H54 (cell line): ENCODE measurements at regions not wholly inside any gene's neighbourhood (a gene's known extent, or its start where the extent isn't known, plus 50 kb on each side); places are given as distances from the start of the nearest gene placed in this dataset.
"Not testable (repeated sequence)": the region's sequence is repeated elsewhere in the genome, so short reads cannot be mapped to it uniquely, and the experiment has no call there.

Experiments used
- DNase-seq: peaks from one replicate; pipeline ENCODE4 v3.0.0; 2011; ENCODE audit warnings: low spot score, mixed read lengths; ENCODE audit not compliant: insufficient read length
- FAIRE-seq: peaks from 3 replicates; lab custom pipeline; 2011; peaks lifted over from hg19 to GRCh38; lab: Jason Lieb, UNC
- POLR2A ChIP-seq: IDR thresholded peaks from 2 replicates; pipeline ENCODE4 v1.6.1; 2011; ENCODE audit warnings: low read depth, mild to moderate bottlenecking, low read length

DNA sequence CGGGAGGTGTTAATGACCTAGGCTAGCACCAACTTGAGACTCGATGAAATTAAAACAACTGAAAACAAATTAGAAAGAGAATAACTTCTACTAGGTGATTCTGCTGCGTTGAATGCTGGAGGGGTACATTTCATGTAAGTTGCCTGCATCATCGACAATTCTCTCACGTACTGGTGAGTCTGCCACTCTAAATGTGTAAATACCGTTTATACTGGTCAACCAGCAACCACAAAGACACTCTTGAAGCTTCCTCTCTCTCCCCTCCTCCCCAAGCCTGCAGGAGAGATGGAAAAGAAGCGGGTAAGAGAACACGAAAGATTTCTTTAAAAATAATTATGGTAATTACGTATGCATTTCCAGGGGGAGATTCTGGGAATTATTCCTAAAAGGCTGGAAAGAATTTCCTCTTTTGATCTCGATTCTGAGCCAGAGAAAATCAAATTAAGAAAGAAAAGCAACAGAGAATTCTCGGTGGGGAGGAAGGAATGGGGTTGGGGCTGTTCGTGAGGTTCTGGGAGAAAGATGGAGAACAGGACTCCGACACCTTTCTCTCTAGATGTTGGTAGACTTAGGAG lies 68.6 kb upstream of the MRTFB start:
- TF ChIP-seq POLR2A, result no peak
- DNase-seq, result no peak
- FAIRE-seq, result no peak

GRCh38 chr16:14003074-14003570 lies 68.0 kb upstream of the MRTFB start:
- peak; percentile 13 for DNase-seq

DNA sequence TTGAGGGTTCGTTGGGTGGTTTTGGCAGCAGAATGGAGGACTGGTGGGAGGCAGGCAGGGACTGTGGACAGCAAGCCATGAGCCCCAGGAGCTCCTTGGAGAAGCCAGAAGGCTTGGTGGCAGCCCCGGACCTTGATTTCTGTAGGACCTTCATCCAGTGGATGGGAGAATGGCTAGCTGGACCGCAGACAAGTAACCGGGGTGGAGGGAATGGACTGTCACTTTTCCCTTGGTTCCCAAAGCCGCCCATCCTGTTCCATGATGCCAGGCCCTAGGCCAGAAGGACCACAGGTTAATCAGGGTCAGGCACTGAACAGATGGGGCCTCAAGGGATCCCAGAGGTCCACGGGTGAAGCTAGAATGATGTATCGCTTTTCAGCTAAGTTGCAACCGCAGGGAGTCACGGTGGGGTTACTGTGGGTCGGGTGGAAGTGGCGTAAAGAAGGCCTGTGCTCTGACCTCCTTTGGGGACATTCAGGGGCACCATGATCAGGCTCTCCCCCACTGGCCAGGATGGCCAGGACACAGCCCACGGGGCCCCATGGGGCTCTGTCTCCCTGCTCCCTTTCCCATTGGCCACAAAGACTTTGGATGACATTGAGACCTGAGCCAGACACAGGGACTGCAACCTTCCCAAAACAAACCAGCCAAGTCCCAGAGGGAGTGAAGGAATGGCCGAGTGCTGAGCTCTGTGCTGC lies 66.9 kb upstream of the MRTFB start:
- DNase-seq, result no peak
- no peak for FAIRE-seq
- TF ChIP-seq POLR2A, result no peak

More at GRCh38 chr16:14003074-14003570, 68.0 kb upstream of the MRTFB start:
- no peak for FAIRE-seq
- no peak for TF ChIP-seq POLR2A

- no peak for FAIRE-seq
- DNase-seq, result no peak
- no peak for TF ChIP-seq POLR2A
Measured at GRCh38 chr16:14004729-14005315, 66.3 kb upstream of the MRTFB start.

- TF ChIP-seq POLR2A, result no peak
- FAIRE-seq (no peak), DNase-seq (no peak)
Measured at GRCh38 chr16:14005335-14005734, 65.8 kb upstream of the MRTFB start.

- no peak for TF ChIP-seq POLR2A
- peak; percentile 11 for FAIRE-seq
- no peak for DNase-seq
Measured at GRCh38 chr16:14007450-14007849, 63.7 kb upstream of the MRTFB start.

- TF ChIP-seq POLR2A, result no peak
- DNase-seq (no peak), FAIRE-seq (no peak)
Measured at GRCh38 chr16:14011001-14011400, 60.1 kb upstream of the MRTFB start.

DNA sequence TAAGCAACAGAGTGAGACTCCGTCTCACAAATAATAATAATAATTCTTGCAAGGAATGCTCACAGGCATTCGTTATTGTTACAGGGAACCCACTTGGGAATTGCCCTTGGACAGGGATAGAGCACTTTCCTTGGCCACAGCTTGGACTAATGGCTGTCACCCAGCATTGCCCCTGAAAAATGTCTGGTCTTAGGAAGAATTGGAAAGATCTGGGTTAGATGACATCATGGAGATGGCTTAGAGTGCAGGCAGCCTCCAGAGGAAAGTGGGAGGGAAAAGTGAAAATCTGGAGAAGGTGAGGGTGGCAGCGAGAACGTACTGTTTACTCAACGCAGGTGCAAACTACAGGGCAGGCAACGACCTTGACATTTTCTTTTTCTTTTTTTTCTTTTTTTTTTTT lies 59.3 kb upstream of the MRTFB start:
- no peak for FAIRE-seq
- TF ChIP-seq POLR2A, result no peak

DNA sequence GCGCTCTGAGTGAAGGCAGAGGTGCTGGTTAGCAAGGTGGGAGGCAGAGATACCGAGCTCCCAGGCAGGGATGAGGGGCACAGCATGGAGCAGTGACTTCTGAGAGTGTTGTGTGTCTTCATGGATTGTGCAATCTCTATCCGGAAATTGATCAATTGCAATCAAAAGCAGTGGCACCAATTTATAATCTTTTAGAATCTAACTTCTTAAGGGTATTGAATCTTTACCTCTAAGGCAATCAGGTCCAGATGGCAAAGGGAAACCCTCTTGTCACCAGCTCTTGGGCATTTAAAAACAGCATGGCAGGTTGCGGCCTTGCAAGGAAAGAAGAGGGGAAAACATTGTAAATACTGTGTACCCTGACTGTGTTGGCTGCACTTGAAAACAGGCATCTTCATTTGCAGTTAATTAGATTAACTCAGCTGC lies 58.0 kb upstream of the MRTFB start:
- TF ChIP-seq POLR2A, result no peak
- no peak for DNase-seq
- no peak for FAIRE-seq

More for the DNA sequence above, 59.3 kb upstream of the MRTFB start:
- DNase-seq, result no peak

- DNase-seq (no peak), FAIRE-seq (no peak)
- TF ChIP-seq POLR2A, result no peak
Measured at GRCh38 chr16:14013571-14014283, 57.4 kb upstream of the MRTFB start.

DNA sequence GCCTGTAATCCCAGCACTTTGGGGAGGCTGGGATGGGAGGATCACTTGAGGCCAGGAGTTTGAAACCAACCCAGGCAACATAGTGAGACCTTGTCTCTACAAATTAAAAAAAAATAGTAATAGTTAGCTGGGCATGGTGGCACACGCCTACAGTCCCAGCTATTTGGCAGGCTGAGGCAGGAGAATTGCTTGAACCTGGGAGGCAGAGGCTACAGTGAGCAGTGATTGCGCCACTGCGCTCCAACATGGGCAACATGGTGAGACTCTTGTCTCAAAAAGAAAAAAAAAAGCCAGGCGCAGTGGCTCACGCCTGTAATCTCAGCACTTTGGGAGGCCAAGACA lies 56.9 kb upstream of the MRTFB start:
- FAIRE-seq (no peak), DNase-seq (no peak)
- TF ChIP-seq POLR2A, result no peak

DNA sequence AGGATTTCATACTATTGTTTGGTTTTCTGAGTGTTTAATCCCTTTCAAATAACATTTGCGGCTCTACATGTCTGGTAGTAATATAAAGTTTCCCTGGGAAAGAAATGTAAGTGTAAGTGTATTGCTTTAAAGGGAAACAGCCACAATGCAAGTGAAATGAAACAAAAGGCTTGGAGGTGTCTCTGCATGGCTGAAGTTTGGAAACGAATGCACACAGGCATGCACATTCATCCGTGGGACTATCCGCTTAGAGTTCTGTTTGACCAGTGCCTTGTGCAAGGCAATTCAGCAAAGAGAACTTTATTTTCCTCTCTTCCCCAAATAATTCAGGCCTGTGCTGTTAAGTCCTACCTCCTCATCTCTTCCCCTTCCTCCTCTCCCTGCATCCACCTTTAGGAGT lies 56.1 kb upstream of the MRTFB start:
- FAIRE-seq (no peak), DNase-seq (no peak)
- no peak for TF ChIP-seq POLR2A

DNA sequence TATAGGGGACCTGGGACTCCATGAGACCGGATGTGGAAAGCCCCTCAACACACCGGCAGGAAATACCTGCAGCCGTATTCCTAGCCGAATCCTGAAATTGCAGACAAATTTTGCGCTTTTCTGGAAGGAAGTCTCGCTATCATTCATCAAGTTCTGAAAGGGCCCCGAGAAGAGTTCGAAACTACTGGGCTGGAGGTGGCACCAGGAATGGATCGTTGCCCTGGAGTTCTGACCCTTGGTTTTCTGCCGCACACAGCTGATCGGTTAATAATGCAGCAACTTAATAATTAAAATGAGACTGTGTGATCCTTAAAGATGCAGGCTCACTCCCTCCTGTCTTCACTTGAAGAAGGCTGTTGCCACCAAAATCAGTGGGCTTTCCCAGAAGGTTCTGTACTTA lies 55.7 kb upstream of the MRTFB start:
- DNase-seq (no peak), FAIRE-seq (no peak)
- TF ChIP-seq POLR2A, result no peak

GRCh38 chr16:14015948-14016347 lies 55.2 kb upstream of the MRTFB start:
- no peak for TF ChIP-seq POLR2A
- peak; percentile 9 for DNase-seq
- no peak for FAIRE-seq

DNA sequence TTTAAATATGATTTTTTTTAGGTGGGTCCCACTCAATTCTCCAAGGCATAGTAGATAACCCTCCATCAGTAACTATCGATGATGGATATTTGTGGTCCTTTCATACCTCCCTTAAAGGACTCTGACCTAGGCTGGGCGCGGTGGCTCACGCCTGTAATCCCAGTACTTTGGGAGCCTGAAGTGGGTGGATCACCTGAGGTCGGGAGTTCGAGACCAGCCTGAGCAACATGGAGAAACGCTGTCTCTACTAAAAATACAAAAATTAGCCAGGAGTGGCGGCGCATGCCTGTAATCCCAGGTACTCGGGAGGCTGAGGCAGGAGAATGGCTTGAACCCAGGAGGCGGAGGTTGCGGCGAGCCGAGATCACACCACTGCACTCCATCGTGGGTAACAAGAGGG lies 54.8 kb upstream of the MRTFB start:
- not testable (repeated sequence) for FAIRE-seq, DNase-seq
